Sigmoid colon (tissue), 6 donors: ENCODE measurements at regions not wholly inside any gene's neighbourhood (a gene's known extent, or its start where the extent isn't known, plus 50 kb on each side); places are given as distances from the start of the nearest gene placed in this dataset.

Source experiments
- DNase-seq: peaks from one replicate; pipeline ENCODE4 v3.0.0-alpha.2; 2019
- H3K27ac ChIP-seq, 4 donors: fragments of 200-600 bp; sonication (generic); one replicate each; pipeline ENCODE4 v1.5.1; 2016 to 2019; ENCODE audit warnings: mild to moderate bottlenecking in 1 of 4
- H3K27me3 ChIP-seq, 3 donors: fragments of 200-600 bp; sonication (generic); one replicate each; pipeline ENCODE4 v1.5.1; 2019; ENCODE audit warnings: mild to moderate bottlenecking in 1 of 3
- H3K36me3 ChIP-seq, 4 donors: fragments of 200-600 bp; sonication (generic); one replicate each; pipeline ENCODE4 v1.5.1; 2016 to 2019
- H3K4me1 ChIP-seq, 4 donors: fragments of 200-600 bp; sonication (generic); one replicate each; pipeline ENCODE4 v1.5.1; 2017 to 2019
- H3K4me3 ChIP-seq, 4 donors: fragments of 200-600 bp; sonication (generic); one replicate each; pipeline ENCODE4 v1.5.1; 2017 to 2019; ENCODE audit warnings: mild to moderate bottlenecking in 2 of 4, moderate library complexity in 1 of 4
- H3K9me3 ChIP-seq, 4 donors: fragments of 200-600 bp in 3 of 4; sonication (generic) in 3 of 4; one replicate each; pipeline versions ENCODE4 v1.5.1 to v1.6.1; 2013 to 2019
- CTCF ChIP-seq, 4 experiments: fragments of 450-650 bp in 3 of 4; fragments of 200-600 bp in 1 of 4; IDR thresholded peaks; one replicate each; pipeline ENCODE4 v1.5.1; 2016 to 2019; ENCODE audit warnings: antibody characterized with exemption in 4 of 4, mild to moderate bottlenecking in 3 of 4, moderate library complexity in 2 of 4
- EP300 ChIP-seq, 4 donors: sonication (generic); formaldehyde crosslinking; IDR thresholded peaks; one replicate each; pipeline ENCODE4 v1.6.1; 2017; ENCODE audit warnings: antibody characterized with exemption in 4 of 4
- POLR2A ChIP-seq, 2 donors: fragments of 450-650 bp; IDR thresholded peaks; one replicate each; pipeline ENCODE4 v1.6.1; 2016; ENCODE audit warnings: antibody characterized with exemption in 2 of 2, mild to moderate bottlenecking in 2 of 2, moderate library complexity in 2 of 2
- POLR2AphosphoS5 ChIP-seq, 4 donors: sonication (generic); formaldehyde crosslinking; IDR thresholded peaks; one replicate each; pipeline ENCODE4 v1.6.1; 2017; ENCODE audit warnings: antibody characterized with exemption in 4 of 4
- WGBS, 2 donors: extraction: QIAGEN DNeasy Blood & Tissue Kit; methylation state at CpG; one replicate each; pipeline ENCODE4 v1.1.7; 2013; 5-methylcytosine and 5-hydroxymethylcytosine counted together
- intact Hi-C: fragments of 100-400 bp; cut with DNase I; formaldehyde crosslinking; loops from one replicate; pipeline ENCODE4 v1.15.1; 2023
- donor health status: healthy with polysubstance abuse.
- donor health status: healthy.

- Histone ChIP-seq H3K36me3 (no peaks in the 10 kb centered on the region), H3K9me3 (no peaks in the 10 kb centered on the region), H3K4me1 (no peaks in the 10 kb centered on the region), H3K4me3 (no peak overlapping the region), H3K27me3 (no peaks in the 10 kb centered on the region), H3K27ac (no peak overlapping the region)
- 52 to 57% methylated on average over 3 of the region's 3 CpGs for WGBS, 2 donors
- TF ChIP-seq POLR2AphosphoS5 (IDR thresholded peaks at IDR 0.05) (no peak), EP300 (IDR thresholded peaks at IDR 0.05) (no peak), POLR2A (IDR thresholded peaks at IDR 0.05) (no peak), CTCF (IDR thresholded peaks at IDR 0.05) (no peak)
- DNase-seq: no peak
- intact Hi-C loops: no loop called here
These were observed 580.5 kb upstream of the CHORDC1 start for GRCh38 chr11:90803366-90803765.

DNA sequence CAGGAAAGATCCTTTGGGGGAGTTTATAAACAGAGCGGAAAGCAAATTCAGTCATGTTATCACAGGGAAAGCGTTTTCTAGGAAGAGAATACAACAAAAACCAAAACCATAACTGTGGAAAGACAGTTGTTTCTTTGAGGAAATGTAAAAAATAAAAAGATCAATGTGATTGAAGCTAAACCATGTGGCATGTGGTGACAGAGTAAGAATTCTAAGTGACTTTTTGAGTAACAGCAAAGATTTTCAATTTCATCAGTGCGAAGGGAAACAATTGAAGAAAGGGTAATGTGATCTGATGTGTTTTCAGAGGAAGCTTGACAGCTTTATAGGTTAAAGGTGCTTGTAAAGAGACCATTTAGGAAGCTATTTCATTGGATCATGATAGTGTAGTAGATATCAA, 575.9 kb upstream of the CHORDC1 start:
- Histone ChIP-seq H3K9me3 (no peaks in the 10 kb centered on the region), H3K4me1 (no peaks in the 10 kb centered on the region), H3K27ac (no peak overlapping the region), H3K36me3 (no peaks in the 10 kb centered on the region), H3K27me3 (no peaks in the 10 kb centered on the region), H3K4me3 (no peak overlapping the region)
- DNase-seq: no peak
- TF ChIP-seq EP300 (IDR thresholded peaks at IDR 0.05): no peak
- no peak for TF ChIP-seq POLR2A (IDR thresholded peaks at IDR 0.05)
- 70 to 85% methylated on average over 3 of the region's 3 CpGs for WGBS, 2 donors
- intact Hi-C loops: no loop called here

DNA sequence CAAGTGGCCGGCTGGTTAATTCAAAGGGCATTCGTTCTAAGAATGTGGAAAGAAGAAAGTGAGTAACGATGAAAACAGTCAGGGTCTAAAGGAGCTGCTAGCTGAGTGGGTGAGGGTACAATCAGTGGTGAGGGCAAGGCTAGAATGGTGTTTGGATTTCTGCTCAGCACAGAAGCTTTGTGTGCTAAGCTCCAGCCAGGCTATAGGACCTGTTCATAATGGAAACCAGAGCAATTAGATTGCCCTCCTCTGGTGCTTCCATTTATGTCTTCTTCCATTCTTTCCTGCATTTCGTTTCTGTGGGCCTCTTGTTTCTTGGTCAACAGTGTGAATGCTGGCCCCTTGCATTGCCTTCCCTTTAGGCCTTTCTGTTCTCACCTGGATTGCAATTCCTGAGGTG, 572.9 kb upstream of the CHORDC1 start:
- Histone ChIP-seq H3K27ac (no peak overlapping the region), H3K36me3 (no peaks in the 10 kb centered on the region), H3K27me3 (no peaks in the 10 kb centered on the region), H3K4me1 (no peaks in the 10 kb centered on the region), H3K9me3 (no peaks in the 10 kb centered on the region), H3K4me3 (no peak overlapping the region)
- no peak for DNase-seq
- no peak for TF ChIP-seq CTCF (IDR thresholded peaks at IDR 0.05)
- TF ChIP-seq POLR2A (IDR thresholded peaks at IDR 0.05): no peak
- TF ChIP-seq EP300 (IDR thresholded peaks at IDR 0.05): no peak
- TF ChIP-seq POLR2AphosphoS5 (IDR thresholded peaks at IDR 0.05): no peak
- 69 to 81% methylated on average over 4 of the region's 4 CpGs for WGBS, 2 donors
- intact Hi-C loops: no loop called here

DNA sequence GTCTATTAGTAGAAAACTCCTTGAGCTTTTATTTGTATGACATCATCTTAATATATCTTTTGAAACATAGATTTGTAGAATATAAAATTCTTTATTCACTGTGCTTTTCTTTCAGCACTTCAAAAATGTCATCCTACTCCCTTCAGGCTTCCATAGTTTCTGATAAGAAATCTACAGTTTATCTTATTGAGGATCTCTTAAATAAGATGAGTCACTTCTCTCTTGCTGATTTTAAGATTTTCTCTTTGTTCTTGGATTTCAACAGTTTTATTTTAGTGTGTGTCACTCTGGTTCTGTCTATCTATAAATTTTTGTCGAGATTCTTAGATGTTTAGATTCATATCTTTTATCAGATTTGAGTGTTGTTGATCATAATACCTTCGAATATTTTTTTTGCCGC, 566.1 kb upstream of the CHORDC1 start:
- Histone ChIP-seq H3K4me1 (no peaks in the 10 kb centered on the region), H3K27me3 (no peaks in the 10 kb centered on the region), H3K27ac (no peak overlapping the region), H3K9me3 (no peaks in the 10 kb centered on the region), H3K4me3 (no peak overlapping the region), H3K36me3 (no peaks in the 10 kb centered on the region)
- intact Hi-C loops: no loop called here
- WGBS, 2 donors: 73 to 81% methylated on average over 3 of the region's 3 CpGs
- DNase-seq: no peak
- TF ChIP-seq POLR2A (IDR thresholded peaks at IDR 0.05) (no peak), POLR2AphosphoS5 (IDR thresholded peaks at IDR 0.05) (no peak), CTCF (IDR thresholded peaks at IDR 0.05) (no peak), EP300 (IDR thresholded peaks at IDR 0.05) (no peak)

GRCh38 chr11:90784241-90784814, 561.5 kb upstream of the CHORDC1 start:
- H3K9me3 ChIP-seq: no peaks in the 10 kb centered on the region
- DNase-seq: no peak
- H3K27ac ChIP-seq: no peak overlapping the region
- H3K4me3 ChIP-seq: no peak overlapping the region
- no peaks in the 10 kb centered on the region for H3K36me3 ChIP-seq
- H3K27me3 ChIP-seq: no peaks in the 10 kb centered on the region
- WGBS, 2 donors: 78 to 81% methylated on average over 2 of the region's 2 CpGs
- intact Hi-C loops: no loop called here
- no peaks in the 10 kb centered on the region for H3K4me1 ChIP-seq
- TF ChIP-seq EP300 (IDR thresholded peaks at IDR 0.05) (no peak), POLR2A (IDR thresholded peaks at IDR 0.05) (no peak), POLR2AphosphoS5 (IDR thresholded peaks at IDR 0.05) (no peak), CTCF (IDR thresholded peaks at IDR 0.05) (no peak)
